SK-N-SH (cell line): ENCODE measurements at regions not wholly inside any gene's neighbourhood (a gene's known extent, or its start where the extent isn't known, plus 50 kb on each side); places are given as distances from the start of the nearest gene placed in this dataset.

Experiments used
- CTCF ChIA-PET: fragments of 300-600, 350-600 bp; formaldehyde crosslinking; extraction: SDS; loops from one replicate; lab custom pipeline; 2021; lab: Yijun Ruan, JAX
- POLR2A ChIA-PET: fragments of 350-600 bp; sonication (Branson Sonifier 250); formaldehyde crosslinking; extraction: SDS; loops from one replicate; lab custom pipeline; 2020; ENCODE audit warnings: antibody characterized with exemption, inconsistent platforms; lab: Yijun Ruan, JAX
- DNase-seq: peaks from one replicate; pipeline ENCODE4 v3.0.0; 2012
- H2AFZ ChIP-seq: fragments of 200-600 bp; sonication (generic); 2 replicates; pipeline ENCODE4 v1.8.1; 2016; ENCODE audit warnings: antibody characterized with exemption, mild to moderate bottlenecking, low read depth
- H3F3A ChIP-seq: fragments of 200-600 bp; sonication (generic); replicated peaks from 2 replicates; pipeline ENCODE3; 2016; ENCODE audit warnings: antibody characterized with exemption, mild to moderate bottlenecking; ENCODE audit not compliant: insufficient read depth
- H3K27ac ChIP-seq, 2 experiments: fragments of 200-500 bp in 1 of 2; fragments of 200-600 bp in 1 of 2; sonication (Bioruptor generic) in 1 of 2; sonication (generic), shearing (Covaris generic) in 1 of 2; 2 replicates each; pipeline versions ENCODE4 v1.5.1 to v1.6.1; 2014 to 2016; ENCODE audit warnings: low read depth in 2 of 2, inconsistent platforms in 1 of 2, low read length in 1 of 2, mild to moderate bottlenecking in 1 of 2, mixed read lengths in 1 of 2
- H3K27me3 ChIP-seq: fragments of 200-600 bp; sonication (generic), shearing (Covaris generic); 2 replicates; pipeline ENCODE4 v1.6.1; 2016; ENCODE audit warnings: mixed run types; ENCODE audit not compliant: insufficient read depth
- H3K36me3 ChIP-seq, 2 experiments: fragments of 200-500 bp in 1 of 2; fragments of 200-600 bp in 1 of 2; sonication (Bioruptor generic) in 1 of 2; sonication (generic) in 1 of 2; replicated peaks in 1 of 2; 2 replicates each; pipeline versions ENCODE3 to v1.5.1; 2014 to 2016; ENCODE audit warnings: low read length in 1 of 2, mild to moderate bottlenecking in 1 of 2; ENCODE audit not compliant: insufficient read depth in 2 of 2, control insufficient read depth in 1 of 2
- H3K4me1 ChIP-seq, 2 experiments: fragments of 200-500 bp in 1 of 2; fragments of 200-600 bp in 1 of 2; sonication (Bioruptor generic) in 1 of 2; sonication (generic), shearing (Covaris generic) in 1 of 2; 2 replicates each; pipeline versions ENCODE4 v1.5.1 to v1.6.1; 2014 to 2016; ENCODE audit warnings: low read depth in 1 of 2, low read length in 1 of 2, mixed run types in 1 of 2; ENCODE audit not compliant: insufficient read depth in 2 of 2, control insufficient read depth in 1 of 2
- H3K4me2 ChIP-seq: fragments of 200-600 bp; sonication (generic), shearing (Covaris generic); 2 replicates; pipeline ENCODE4 v1.6.1; 2017; ENCODE audit warnings: mixed run types
- H3K4me3 ChIP-seq, 2 experiments: fragments of 200-500 bp in 1 of 2; fragments of 200-600 bp in 1 of 2; sonication (Bioruptor generic) in 1 of 2; sonication (generic), shearing (Covaris generic) in 1 of 2; 2 replicates each; pipeline versions ENCODE4 v1.5.1 to v1.8.1; 2014 to 2016; ENCODE audit warnings: low read depth in 2 of 2, inconsistent platforms in 1 of 2, low read length in 1 of 2, mild to moderate bottlenecking in 1 of 2, mixed read lengths in 1 of 2, moderate library complexity in 1 of 2
- H3K79me2 ChIP-seq: fragments of 200-600 bp; sonication (generic); 2 replicates; pipeline ENCODE4 v1.8.1; 2017; ENCODE audit warnings: mild to moderate bottlenecking; ENCODE audit not compliant: insufficient read depth
- H3K9ac ChIP-seq: fragments of 200-600 bp; sonication (generic); 2 replicates; pipeline ENCODE4 v1.6.1; 2017; ENCODE audit warnings: mixed run types
- H3K9me2 ChIP-seq: fragments of 200-600 bp; sonication (generic); 2 replicates; pipeline ENCODE4 v1.6.1; 2017; ENCODE audit warnings: mixed run types
- H3K9me3 ChIP-seq: fragments of 200-600 bp; sonication (generic); 2 replicates; pipeline ENCODE4 v1.6.1; 2017; ENCODE audit warnings: mixed run types, mild to moderate bottlenecking, moderate library complexity
- H4K20me1 ChIP-seq: fragments of 200-600 bp; sonication (generic); 2 replicates; pipeline ENCODE4 v1.6.1; 2017; ENCODE audit warnings: mild to moderate bottlenecking, mixed run types; ENCODE audit not compliant: insufficient read depth
- CHD2 ChIP-seq: fragments of 150-350 bp; IDR thresholded peaks from 2 replicates; pipeline ENCODE4 v1.6.1; 2018; ENCODE audit warnings: low read length; ENCODE audit not compliant: partially characterized antibody
- EP300 ChIP-seq, 2 experiments: IDR thresholded peaks; 2 replicates each; pipeline versions ENCODE4 v1.4.0 to v1.6.1; 2012; ENCODE audit warnings: borderline replicate concordance in 1 of 2, low read depth in 1 of 2, low read length in 1 of 2
- FOXJ3 ChIP-seq: sonication (generic); formaldehyde crosslinking; IDR thresholded peaks from 2 replicates; pipeline ENCODE4 v1.5.1; 2020; ENCODE audit warnings: mild to moderate bottlenecking, missing genetic modification reagents
- FOXM1 ChIP-seq: IDR thresholded peaks from 2 replicates; pipeline ENCODE4 v1.4.0; 2012; ENCODE audit warnings: low read depth, mild to moderate bottlenecking
- GATA2 ChIP-seq: sonication (generic); formaldehyde crosslinking; IDR thresholded peaks from 2 replicates; pipeline ENCODE4 v1.5.0; 2020; ENCODE audit warnings: mild to moderate bottlenecking, missing genetic modification reagents
- JUND ChIP-seq: IDR thresholded peaks from 2 replicates; pipeline ENCODE4 v1.4.0; 2012
- MAX ChIP-seq: IDR thresholded peaks from 2 replicates; pipeline ENCODE4 v1.4.0; 2012; ENCODE audit warnings: low read depth
- MEF2A ChIP-seq: IDR thresholded peaks from 2 replicates; pipeline ENCODE4 v1.4.0; 2012; ENCODE audit warnings: low read depth, borderline replicate concordance
- NFIC ChIP-seq: IDR thresholded peaks from 2 replicates; pipeline ENCODE4 v1.4.0; 2012; ENCODE audit warnings: borderline replicate concordance
- NRF1 ChIP-seq: IDR thresholded peaks from 2 replicates; pipeline ENCODE4 v1.6.1; 2012; ENCODE audit warnings: low read depth, mild to moderate bottlenecking, low read length
- POLR2AphosphoS5 ChIP-seq: IDR thresholded peaks from 2 replicates; pipeline ENCODE4 v1.6.1; 2012; ENCODE audit warnings: low read depth, low read length
- RAD21 ChIP-seq: IDR thresholded peaks from 2 replicates; pipeline ENCODE4 v1.6.1; 2012; ENCODE audit warnings: mild to moderate bottlenecking, low read length
- RXRA ChIP-seq: IDR thresholded peaks from 2 replicates; pipeline ENCODE4 v1.4.0; 2012; ENCODE audit warnings: low read depth, mild to moderate bottlenecking, borderline replicate concordance
- SIN3A ChIP-seq: IDR thresholded peaks from 2 replicates; pipeline ENCODE4 v1.6.1; 2012; ENCODE audit warnings: low read depth, mild to moderate bottlenecking, low read length, moderate library complexity, borderline replicate concordance
- SMC3 ChIP-seq: IDR thresholded peaks from 2 replicates; pipeline ENCODE4 v1.6.1; 2012; ENCODE audit warnings: low read depth, low read length, improper control_type of control experiment
- TAF1 ChIP-seq: IDR thresholded peaks from 2 replicates; pipeline ENCODE4 v1.6.1; 2012; ENCODE audit warnings: low read depth, mild to moderate bottlenecking, low read length, moderate library complexity, borderline replicate concordance
- USF1 ChIP-seq: IDR thresholded peaks from 2 replicates; pipeline ENCODE4 v1.4.0; 2012; ENCODE audit warnings: low read depth, borderline replicate concordance
- WGBS: methylation state at CpG from one replicate; pipeline ENCODE4 v1.1.6; 2017; ENCODE audit warnings: low lambda C conversion rate; 5-methylcytosine and 5-hydroxymethylcytosine counted together
- TF ChIP-seq, protein P1 (sequence below): IDR thresholded peaks from 2 replicates; pipeline ENCODE4 v1.6.1; 2012; ENCODE audit warnings: mild to moderate bottlenecking, low read depth, low read length, moderate library complexity
- TF ChIP-seq, protein P2 (sequence below): fragments of 150-350 bp; IDR thresholded peaks from 2 replicates; pipeline ENCODE4 v1.6.1; 2016; ENCODE audit warnings: mild to moderate bottlenecking, low read depth, low read length
- TF ChIP-seq, protein P3 (sequence below): IDR thresholded peaks from 2 replicates; pipeline ENCODE4 v1.4.0; 2012; ENCODE audit warnings: low read depth, borderline replicate concordance

DNA sequence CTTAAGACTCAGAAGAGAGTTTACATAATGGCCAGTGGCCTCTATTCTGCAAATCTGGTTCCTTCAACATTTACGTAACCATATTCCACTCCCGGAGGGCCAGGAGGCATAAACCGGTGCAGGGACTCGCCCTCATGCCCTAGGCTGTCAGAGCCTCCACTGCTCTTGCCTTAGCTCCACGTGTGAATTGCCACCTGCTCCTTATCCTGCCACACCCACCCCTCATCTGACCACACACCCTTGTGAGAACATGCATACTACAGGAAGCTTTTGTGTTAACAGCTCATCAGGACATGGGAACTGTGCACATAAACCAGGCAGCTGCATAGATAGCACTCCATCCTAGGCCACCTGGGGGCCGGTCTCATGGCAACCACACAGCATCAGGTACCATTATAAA, 146.7 kb upstream of the PFKP start (continued):
- TF ChIP-seq, protein P1, sequence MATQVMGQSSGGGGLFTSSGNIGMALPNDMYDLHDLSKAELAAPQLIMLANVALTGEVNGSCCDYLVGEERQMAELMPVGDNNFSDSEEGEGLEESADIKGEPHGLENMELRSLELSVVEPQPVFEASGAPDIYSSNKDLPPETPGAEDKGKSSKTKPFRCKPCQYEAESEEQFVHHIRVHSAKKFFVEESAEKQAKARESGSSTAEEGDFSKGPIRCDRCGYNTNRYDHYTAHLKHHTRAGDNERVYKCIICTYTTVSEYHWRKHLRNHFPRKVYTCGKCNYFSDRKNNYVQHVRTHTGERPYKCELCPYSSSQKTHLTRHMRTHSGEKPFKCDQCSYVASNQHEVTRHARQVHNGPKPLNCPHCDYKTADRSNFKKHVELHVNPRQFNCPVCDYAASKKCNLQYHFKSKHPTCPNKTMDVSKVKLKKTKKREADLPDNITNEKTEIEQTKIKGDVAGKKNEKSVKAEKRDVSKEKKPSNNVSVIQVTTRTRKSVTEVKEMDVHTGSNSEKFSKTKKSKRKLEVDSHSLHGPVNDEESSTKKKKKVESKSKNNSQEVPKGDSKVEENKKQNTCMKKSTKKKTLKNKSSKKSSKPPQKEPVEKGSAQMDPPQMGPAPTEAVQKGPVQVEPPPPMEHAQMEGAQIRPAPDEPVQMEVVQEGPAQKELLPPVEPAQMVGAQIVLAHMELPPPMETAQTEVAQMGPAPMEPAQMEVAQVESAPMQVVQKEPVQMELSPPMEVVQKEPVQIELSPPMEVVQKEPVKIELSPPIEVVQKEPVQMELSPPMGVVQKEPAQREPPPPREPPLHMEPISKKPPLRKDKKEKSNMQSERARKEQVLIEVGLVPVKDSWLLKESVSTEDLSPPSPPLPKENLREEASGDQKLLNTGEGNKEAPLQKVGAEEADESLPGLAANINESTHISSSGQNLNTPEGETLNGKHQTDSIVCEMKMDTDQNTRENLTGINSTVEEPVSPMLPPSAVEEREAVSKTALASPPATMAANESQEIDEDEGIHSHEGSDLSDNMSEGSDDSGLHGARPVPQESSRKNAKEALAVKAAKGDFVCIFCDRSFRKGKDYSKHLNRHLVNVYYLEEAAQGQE: no peak

DNA sequence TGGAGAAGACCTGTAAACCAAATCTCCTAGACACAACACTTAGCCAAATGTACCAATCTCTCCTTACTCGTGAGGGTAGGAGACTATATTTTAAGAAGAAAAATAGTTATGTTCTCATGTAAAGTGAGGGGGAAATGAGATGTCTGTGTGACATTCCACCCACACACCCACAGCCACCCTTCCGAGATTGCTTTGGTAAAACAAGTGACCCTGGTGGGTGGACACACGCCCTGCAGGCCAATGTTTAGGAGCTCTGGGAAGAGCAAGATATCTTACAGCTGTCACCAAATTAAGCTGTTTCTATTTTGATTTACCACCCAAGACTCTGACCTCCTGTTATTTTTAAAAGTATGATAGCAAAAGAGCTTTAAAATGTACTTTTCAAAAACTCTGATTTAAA, 147.2 kb upstream of the PFKP start:
- H3K9ac ChIP-seq: no peak overlapping the region
- 27% methylated on average over 3 of the region's 3 CpGs for WGBS
- H3K4me3 ChIP-seq: no peak overlapping the region
- no peak overlapping the region for H3K27ac ChIP-seq
- DNase-seq: no peak
- ChIA-PET POLR2A (no interaction called here), CTCF (interaction anchor here (1.0 kb wide), 1 partner anchor 438 kb away, joined by 3 read pairs; no protein-coding TSS in a partner anchor)
- no peaks in the 10 kb centered on the region for H3F3A ChIP-seq
- TF ChIP-seq MAX (no peak), FOXJ3 (CRISPR knock-in tag) (no peak), RAD21 (no peak), POLR2AphosphoS5 (no peak), FOXM1 (no peak), GATA2 (CRISPR knock-in tag) (no peak), RXRA (no peak), USF1 (no peak), SIN3A (no peak), MEF2A (no peak), NRF1 (no peak), CHD2 (no peak), JUND (no peak), EP300 (IDR thresholded peaks at IDR 0.05; ENCODE audit: borderline replicate concordance in 1 of 2, low read depth in 1 of 2, low read length in 1 of 2) (no peak), TAF1 (no peak), NFIC (no peak), SMC3 (no peak)
- TF ChIP-seq, protein P2, sequence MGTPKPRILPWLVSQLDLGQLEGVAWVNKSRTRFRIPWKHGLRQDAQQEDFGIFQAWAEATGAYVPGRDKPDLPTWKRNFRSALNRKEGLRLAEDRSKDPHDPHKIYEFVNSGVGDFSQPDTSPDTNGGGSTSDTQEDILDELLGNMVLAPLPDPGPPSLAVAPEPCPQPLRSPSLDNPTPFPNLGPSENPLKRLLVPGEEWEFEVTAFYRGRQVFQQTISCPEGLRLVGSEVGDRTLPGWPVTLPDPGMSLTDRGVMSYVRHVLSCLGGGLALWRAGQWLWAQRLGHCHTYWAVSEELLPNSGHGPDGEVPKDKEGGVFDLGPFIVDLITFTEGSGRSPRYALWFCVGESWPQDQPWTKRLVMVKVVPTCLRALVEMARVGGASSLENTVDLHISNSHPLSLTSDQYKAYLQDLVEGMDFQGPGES: no peak
- TF ChIP-seq, protein P3, sequence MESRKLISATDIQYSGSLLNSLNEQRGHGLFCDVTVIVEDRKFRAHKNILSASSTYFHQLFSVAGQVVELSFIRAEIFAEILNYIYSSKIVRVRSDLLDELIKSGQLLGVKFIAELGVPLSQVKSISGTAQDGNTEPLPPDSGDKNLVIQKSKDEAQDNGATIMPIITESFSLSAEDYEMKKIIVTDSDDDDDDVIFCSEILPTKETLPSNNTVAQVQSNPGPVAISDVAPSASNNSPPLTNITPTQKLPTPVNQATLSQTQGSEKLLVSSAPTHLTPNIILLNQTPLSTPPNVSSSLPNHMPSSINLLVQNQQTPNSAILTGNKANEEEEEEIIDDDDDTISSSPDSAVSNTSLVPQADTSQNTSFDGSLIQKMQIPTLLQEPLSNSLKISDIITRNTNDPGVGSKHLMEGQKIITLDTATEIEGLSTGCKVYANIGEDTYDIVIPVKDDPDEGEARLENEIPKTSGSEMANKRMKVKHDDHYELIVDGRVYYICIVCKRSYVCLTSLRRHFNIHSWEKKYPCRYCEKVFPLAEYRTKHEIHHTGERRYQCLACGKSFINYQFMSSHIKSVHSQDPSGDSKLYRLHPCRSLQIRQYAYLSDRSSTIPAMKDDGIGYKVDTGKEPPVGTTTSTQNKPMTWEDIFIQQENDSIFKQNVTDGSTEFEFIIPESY: no peak
- H3K4me2 ChIP-seq: no peak overlapping the region
- H3K79me2 ChIP-seq: no peaks in the 10 kb centered on the region
- H3K9me3 ChIP-seq: no peaks in the 10 kb centered on the region
- H4K20me1 ChIP-seq: no peaks in the 10 kb centered on the region
- no peaks in the 10 kb centered on the region; the same call in 1 of the 2 replicates for H3K27me3 ChIP-seq
- no peak overlapping the region for H2AFZ ChIP-seq
- H3K36me3 ChIP-seq: no peaks in the 10 kb centered on the region
- no peaks in the 10 kb centered on the region; a peak in 1 of 4 replicates for H3K4me1 ChIP-seq
- H3K9me2 ChIP-seq: no peaks in the 10 kb centered on the region
